Hepatocyte (in vitro differentiated cells): ENCODE measurements at regions not wholly inside any gene's neighbourhood (a gene's known extent, or its start where the extent isn't known, plus 50 kb on each side); places are given as distances from the start of the nearest gene placed in this dataset.

Experiments
- DNase-seq: peaks from one replicate; pipeline ENCODE4 v3.0.0-alpha.2; 2016; ENCODE audit warnings: low spot score
- H2AFZ ChIP-seq: fragments of 200-600 bp; sonication (generic); 2 replicates; pipeline ENCODE4 v1.6.0; 2016; ENCODE audit warnings: antibody characterized with exemption, mild to moderate bottlenecking
- H3K27ac ChIP-seq: fragments of 200-600 bp; sonication (generic); 2 replicates; pipeline ENCODE4 v1.5.1; 2016; ENCODE audit warnings: mild to moderate bottlenecking
- H3K27me3 ChIP-seq: fragments of 200-600 bp; sonication (generic); 2 replicates; pipeline ENCODE4 v1.6.1; 2016
- H3K36me3 ChIP-seq: fragments of 200-600 bp; sonication (generic); replicated peaks from 2 replicates; pipeline ENCODE4 v1.5.1; 2016; ENCODE audit warnings: low read depth; ENCODE audit not compliant: insufficient read depth
- H3K4me1 ChIP-seq: fragments of 200-600 bp; sonication (generic); 2 replicates; pipeline ENCODE4 v1.5.1; 2016; ENCODE audit warnings: mild to moderate bottlenecking, moderate library complexity; ENCODE audit not compliant: insufficient read depth
- H3K4me2 ChIP-seq: fragments of 200-600 bp; sonication (generic); 2 replicates; pipeline ENCODE4 v1.6.0; 2016
- H3K4me3 ChIP-seq: fragments of 200-600 bp; sonication (generic); 2 replicates; pipeline ENCODE4 v1.5.1; 2016; ENCODE audit warnings: mild to moderate bottlenecking
- H3K79me2 ChIP-seq: fragments of 200-600 bp; sonication (generic); 2 replicates; pipeline ENCODE4 v1.6.0; 2017; ENCODE audit warnings: mild to moderate bottlenecking
- H3K9me2 ChIP-seq: fragments of 200-600 bp; sonication (generic); replicated peaks from 2 replicates; pipeline ENCODE4 v1.6.0; 2017; ENCODE audit warnings: mild to moderate bottlenecking; ENCODE audit not compliant: insufficient read depth
- H3K9me3 ChIP-seq: fragments of 200-600 bp; sonication (generic); 2 replicates; pipeline ENCODE4 v1.5.1; 2016; ENCODE audit warnings: low read depth, mild to moderate bottlenecking
- H4K20me1 ChIP-seq: fragments of 200-600 bp; sonication (generic); 2 replicates; pipeline ENCODE4 v1.6.0; 2016; ENCODE audit warnings: mild to moderate bottlenecking; ENCODE audit not compliant: insufficient read depth, poor library complexity, severe bottlenecking
- EZH2 ChIP-seq: fragments of 200-600 bp; sonication (generic); IDR thresholded peaks from 2 replicates; pipeline ENCODE4 v1.6.1; 2016; ENCODE audit warnings: antibody characterized with exemption, mild to moderate bottlenecking, borderline replicate concordance
- EZH2phosphoT487 ChIP-seq: fragments of 200-600 bp; sonication (generic); IDR thresholded peaks from one replicate; pipeline ENCODE4 v1.6.1; 2018; ENCODE audit warnings: antibody characterized with exemption, mild to moderate bottlenecking, low read depth, moderate library complexity; ENCODE audit not compliant: unreplicated experiment, severe bottlenecking
- WGBS: methylation state at CpG from one replicate; pipeline ENCODE4 v1.1.6; 2016; ENCODE audit warnings: low lambda C conversion rate; ENCODE audit errors: missing lambda C conversion rate; 5-methylcytosine and 5-hydroxymethylcytosine counted together
- TF ChIP-seq, protein P1 (sequence below): fragments of 200-600 bp; sonication (generic); IDR thresholded peaks from 2 replicates; pipeline ENCODE4 v1.5.1; 2016; ENCODE audit warnings: antibody characterized with exemption, mild to moderate bottlenecking; ENCODE audit not compliant: poor library complexity

DNA sequence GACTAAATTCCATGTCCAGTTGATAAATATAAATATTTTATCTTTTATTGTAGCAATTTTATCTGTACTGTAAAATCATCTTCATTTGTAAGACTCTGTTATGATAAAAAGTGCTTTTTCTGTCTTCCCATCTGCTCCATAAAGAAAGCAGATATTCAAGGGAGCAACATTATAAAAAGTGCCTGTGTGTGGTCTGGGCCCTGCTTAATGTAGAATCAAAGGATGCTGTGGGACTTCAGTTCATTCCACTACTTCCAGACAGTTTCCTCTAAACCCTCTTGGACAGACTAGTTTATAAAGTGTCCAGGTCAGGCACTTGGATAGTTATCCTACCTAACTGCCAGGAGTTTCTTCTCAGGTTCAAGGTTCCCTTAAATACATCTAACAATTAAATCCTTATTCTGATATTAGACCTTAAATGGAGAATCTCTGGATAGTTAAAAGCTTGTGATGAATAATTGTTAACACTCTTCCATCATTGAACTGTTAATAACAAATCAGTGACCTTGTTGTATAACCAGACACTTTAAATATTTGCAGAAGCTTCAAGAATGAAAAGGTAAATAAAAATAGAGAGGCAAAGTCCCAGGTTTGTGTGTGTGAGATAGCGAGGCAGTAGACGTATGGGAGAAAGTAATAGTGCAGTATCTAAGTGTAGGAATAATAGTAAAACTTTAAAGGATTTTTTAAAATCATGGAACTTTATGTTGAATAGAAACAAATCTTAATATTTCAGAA lies 237.5 kb upstream of the CTSO start:
- Histone ChIP-seq H3K4me1 (peaks cover 22% of the 10 kb centered on the region), H3K27me3 (no peaks in the 10 kb centered on the region), H3K79me2 (no peaks in the 10 kb centered on the region), H3K27ac (peak overlapping the region; percentile 53), H3K4me2 (peak overlapping the region; percentile 6), H2AFZ (no peak overlapping the region), H3K36me3 (no peaks in the 10 kb centered on the region), H3K4me3 (no peak overlapping the region), H3K9me2 (no peaks in the 10 kb centered on the region), H3K9me3 (no peaks in the 10 kb centered on the region), H4K20me1 (no peaks in the 10 kb centered on the region)
- TF ChIP-seq EZH2phosphoT487 (no peak), EZH2 (no peak)
- TF ChIP-seq, protein P1, sequence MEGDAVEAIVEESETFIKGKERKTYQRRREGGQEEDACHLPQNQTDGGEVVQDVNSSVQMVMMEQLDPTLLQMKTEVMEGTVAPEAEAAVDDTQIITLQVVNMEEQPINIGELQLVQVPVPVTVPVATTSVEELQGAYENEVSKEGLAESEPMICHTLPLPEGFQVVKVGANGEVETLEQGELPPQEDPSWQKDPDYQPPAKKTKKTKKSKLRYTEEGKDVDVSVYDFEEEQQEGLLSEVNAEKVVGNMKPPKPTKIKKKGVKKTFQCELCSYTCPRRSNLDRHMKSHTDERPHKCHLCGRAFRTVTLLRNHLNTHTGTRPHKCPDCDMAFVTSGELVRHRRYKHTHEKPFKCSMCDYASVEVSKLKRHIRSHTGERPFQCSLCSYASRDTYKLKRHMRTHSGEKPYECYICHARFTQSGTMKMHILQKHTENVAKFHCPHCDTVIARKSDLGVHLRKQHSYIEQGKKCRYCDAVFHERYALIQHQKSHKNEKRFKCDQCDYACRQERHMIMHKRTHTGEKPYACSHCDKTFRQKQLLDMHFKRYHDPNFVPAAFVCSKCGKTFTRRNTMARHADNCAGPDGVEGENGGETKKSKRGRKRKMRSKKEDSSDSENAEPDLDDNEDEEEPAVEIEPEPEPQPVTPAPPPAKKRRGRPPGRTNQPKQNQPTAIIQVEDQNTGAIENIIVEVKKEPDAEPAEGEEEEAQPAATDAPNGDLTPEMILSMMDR = no peak
- no peak for DNase-seq
- 46% methylated on average over 2 of the region's 2 CpGs for WGBS

DNA sequence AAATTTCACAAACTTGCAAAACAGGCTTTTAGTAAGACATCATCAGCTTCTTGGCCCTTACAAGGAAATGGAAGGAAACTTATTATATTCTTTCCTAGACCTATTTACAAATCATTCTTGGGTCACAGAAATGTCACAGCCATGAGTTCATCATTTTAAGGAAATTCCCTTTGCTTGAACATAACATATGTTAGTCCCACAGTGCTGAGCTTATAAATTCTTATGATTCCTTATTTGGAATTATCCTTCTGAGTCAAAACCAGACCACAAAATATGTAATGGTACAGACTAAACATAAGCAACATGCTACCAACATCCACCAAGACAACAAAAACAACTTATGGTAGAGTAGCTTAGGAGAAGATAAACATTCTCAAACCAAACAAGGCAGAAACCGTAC lies 236.9 kb upstream of the CTSO start:
- TF ChIP-seq EZH2 (no peak), EZH2phosphoT487 (no peak)
- TF ChIP-seq, protein P1 = no peak
- no peaks in the 10 kb centered on the region for H4K20me1 ChIP-seq
- no peak overlapping the region for H3K4me3 ChIP-seq
- no peak for DNase-seq
- H3K36me3 ChIP-seq = no peaks in the 10 kb centered on the region
- no peaks in the 10 kb centered on the region for H3K79me2 ChIP-seq
- no peaks in the 10 kb centered on the region for H3K27me3 ChIP-seq
- WGBS = 38% methylated on average over 1 of the region's 1 CpG
- H2AFZ ChIP-seq = no peak overlapping the region
- H3K4me2 ChIP-seq = no peak overlapping the region
- peaks cover 22% of the 10 kb centered on the region for H3K4me1 ChIP-seq
- no peaks in the 10 kb centered on the region for H3K9me2 ChIP-seq
- H3K9me3 ChIP-seq = no peaks in the 10 kb centered on the region
- H3K27ac ChIP-seq = peak overlapping the region; percentile 53

DNA sequence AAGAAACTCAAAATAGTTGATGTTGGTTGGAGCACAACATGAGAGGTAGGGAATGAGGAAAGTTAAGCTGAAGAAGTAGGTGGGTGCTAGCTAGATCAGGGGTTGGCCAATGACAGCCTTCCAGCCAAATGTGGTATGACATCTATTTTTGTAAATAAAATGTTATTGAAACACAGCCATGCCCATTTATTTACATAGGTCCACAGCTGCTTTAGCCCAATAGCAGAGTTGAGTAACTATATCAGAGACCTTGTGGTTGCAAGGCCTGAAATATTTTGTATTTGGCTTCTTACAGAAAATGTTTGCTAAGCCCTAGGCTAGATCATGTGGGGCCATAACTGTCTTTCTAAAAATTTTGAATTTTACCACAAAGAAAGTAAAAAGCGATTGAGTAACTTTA lies 234.9 kb upstream of the CTSO start:
- Histone ChIP-seq H3K9me3 (no peaks in the 10 kb centered on the region), H3K79me2 (no peaks in the 10 kb centered on the region), H3K4me2 (no peak overlapping the region), H3K9me2 (no peaks in the 10 kb centered on the region), H3K4me1 (peaks cover 15% of the 10 kb centered on the region), H3K4me3 (no peak overlapping the region), H3K27ac (no peak overlapping the region), H3K27me3 (no peaks in the 10 kb centered on the region), H4K20me1 (no peaks in the 10 kb centered on the region), H2AFZ (no peak overlapping the region), H3K36me3 (no peaks in the 10 kb centered on the region)
- TF ChIP-seq EZH2phosphoT487 = no peak
- TF ChIP-seq, protein P1 = no peak
- no peak for TF ChIP-seq EZH2
- DNase-seq = no peak
- WGBS = 100% methylated on average over 1 of the region's 1 CpG
